ENCODE measurements at regions not wholly inside any gene's neighbourhood (a gene's known extent, or its start where the extent isn't known, plus 50 kb on each side); places are given as distances from the start of the nearest gene placed in this dataset.

GRCh38 chr6:105844275-105844883 is 241.8 kb upstream of the PRDM1 start:
- CTCF ChIA-PET: no interaction called here
- intact Hi-C loops (cut with micrococcal nuclease): no loop called here
- H3K4me3 Mint-ChIP-seq: no peak overlapping the region
- H3K27me3 Mint-ChIP-seq (ENCODE audit: low read depth): no peaks in the 10 kb centered on the region
- no peak for DNase-seq
- no peak overlapping the region for H3K27ac Mint-ChIP-seq
- no peaks in the 10 kb centered on the region for H3K4me1 Mint-ChIP-seq (ENCODE audit: low read depth)
- no peaks in the 10 kb centered on the region for H3K9me3 Mint-ChIP-seq
- no peaks in the 10 kb centered on the region for H3K36me3 Mint-ChIP-seq (ENCODE audit: low read depth)

DNA sequence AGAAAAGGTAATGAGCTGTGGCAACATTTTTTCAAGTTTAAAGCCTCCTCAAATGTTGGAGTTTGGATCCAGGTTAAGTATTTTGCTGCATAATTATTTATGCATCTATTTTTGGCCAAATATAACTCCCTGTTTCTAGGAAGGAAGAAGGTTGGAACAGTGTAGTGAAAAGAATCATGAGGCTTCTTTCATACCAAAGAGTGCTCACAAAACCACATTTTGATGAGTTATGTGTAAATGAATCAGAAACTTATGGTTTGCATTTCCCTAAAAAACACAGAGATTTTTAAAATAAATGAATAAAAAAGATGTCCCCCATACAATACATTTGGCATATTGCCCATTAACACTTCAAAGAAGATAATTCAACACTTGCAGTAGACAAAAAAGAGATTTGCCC is 246.9 kb upstream of the PRDM1 start:
- Mint-ChIP-seq H3K4me1 (ENCODE audit: low read depth) (no peaks in the 10 kb centered on the region), H3K27ac (no peak overlapping the region), H3K4me3 (no peak overlapping the region), H3K27me3 (ENCODE audit: low read depth) (no peaks in the 10 kb centered on the region), H3K9me3 (no peaks in the 10 kb centered on the region), H3K36me3 (ENCODE audit: low read depth) (no peaks in the 10 kb centered on the region)
- DNase-seq: no peak
- intact Hi-C loops (cut with micrococcal nuclease): no loop called here
- CTCF ChIA-PET: no interaction called here

- no peak overlapping the region for H3K4me3 Mint-ChIP-seq
- CTCF ChIA-PET: interaction anchor here (0.6 kb wide), 1 partner anchor 471 kb away, joined by 3 read pairs; no protein-coding TSS in a partner anchor
- no peak overlapping the region for H3K27ac Mint-ChIP-seq
- H3K4me1 Mint-ChIP-seq (ENCODE audit: low read depth): no peaks in the 10 kb centered on the region
- H3K36me3 Mint-ChIP-seq (ENCODE audit: low read depth): no peaks in the 10 kb centered on the region
- intact Hi-C loops (cut with micrococcal nuclease): no loop called here
- H3K9me3 Mint-ChIP-seq: no peaks in the 10 kb centered on the region
- H3K27me3 Mint-ChIP-seq (ENCODE audit: low read depth): no peaks in the 10 kb centered on the region
- no peak for DNase-seq
Observed at GRCh38 chr6:105838171-105838570, 248.0 kb upstream of the PRDM1 start.

GRCh38 chr6:105836889-105837288 is 249.2 kb upstream of the PRDM1 start:
- Mint-ChIP-seq H3K9me3 (no peaks in the 10 kb centered on the region), H3K4me3 (no peak overlapping the region), H3K27ac (no peak overlapping the region), H3K4me1 (ENCODE audit: low read depth) (no peaks in the 10 kb centered on the region), H3K36me3 (ENCODE audit: low read depth) (no peaks in the 10 kb centered on the region), H3K27me3 (ENCODE audit: low read depth) (no peaks in the 10 kb centered on the region)
- intact Hi-C loops (cut with micrococcal nuclease): no loop called here
- DNase-seq: no peak
- CTCF ChIA-PET: no interaction called here

- Mint-ChIP-seq H3K4me1 (ENCODE audit: low read depth) (no peaks in the 10 kb centered on the region), H3K4me3 (no peak overlapping the region), H3K27me3 (ENCODE audit: low read depth) (no peaks in the 10 kb centered on the region), H3K27ac (no peak overlapping the region), H3K36me3 (ENCODE audit: low read depth) (no peaks in the 10 kb centered on the region), H3K9me3 (no peaks in the 10 kb centered on the region)
- CTCF ChIA-PET: no interaction called here
- DNase-seq: no peak
- intact Hi-C loops (cut with micrococcal nuclease): no loop called here
Observed at GRCh38 chr6:105836379-105836778, 249.8 kb upstream of the PRDM1 start.

DNA sequence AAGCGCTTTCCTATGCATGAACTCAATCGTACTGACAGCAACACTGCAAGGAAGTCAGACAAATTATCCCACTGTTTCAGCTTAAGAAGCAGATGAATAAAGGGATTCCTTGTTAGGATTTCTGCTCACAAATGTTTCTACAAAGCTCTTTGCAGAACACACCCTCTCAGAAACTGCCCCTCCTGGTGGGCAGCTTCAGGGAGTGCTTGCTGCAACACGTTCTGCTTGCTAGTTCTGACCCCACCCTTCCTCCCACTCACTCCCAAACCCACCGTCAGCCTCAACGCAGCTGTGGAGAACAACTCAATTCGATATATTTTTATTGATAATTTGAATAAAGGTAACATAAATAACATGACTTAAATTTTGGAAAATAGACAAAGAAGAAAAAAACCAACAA is 250.8 kb upstream of the PRDM1 start:
- no peaks in the 10 kb centered on the region for H3K36me3 Mint-ChIP-seq (ENCODE audit: low read depth)
- intact Hi-C loops (cut with micrococcal nuclease): no loop called here
- H3K4me1 Mint-ChIP-seq (ENCODE audit: low read depth): no peaks in the 10 kb centered on the region
- H3K27ac Mint-ChIP-seq: no peak overlapping the region
- CTCF ChIA-PET: no interaction called here
- H3K9me3 Mint-ChIP-seq: no peaks in the 10 kb centered on the region
- DNase-seq: no peak
- H3K4me3 Mint-ChIP-seq: no peak overlapping the region
- H3K27me3 Mint-ChIP-seq (ENCODE audit: low read depth): no peaks in the 10 kb centered on the region

- no peaks in the 10 kb centered on the region for H3K9me3 Mint-ChIP-seq
- H3K27ac Mint-ChIP-seq: no peak overlapping the region
- H3K4me1 Mint-ChIP-seq (ENCODE audit: low read depth): no peaks in the 10 kb centered on the region
- H3K36me3 Mint-ChIP-seq (ENCODE audit: low read depth): no peaks in the 10 kb centered on the region
- CTCF ChIA-PET: no interaction called here
- H3K27me3 Mint-ChIP-seq (ENCODE audit: low read depth): no peaks in the 10 kb centered on the region
- no peak overlapping the region for H3K4me3 Mint-ChIP-seq
- intact Hi-C loops (cut with micrococcal nuclease): no loop called here
- no peak for DNase-seq
Observed at GRCh38 chr6:105833959-105834947, 251.9 kb upstream of the PRDM1 start.

GRCh38 chr6:105832313-105832761 is 253.8 kb upstream of the PRDM1 start:
- Mint-ChIP-seq H3K27ac (no peak overlapping the region), H3K9me3 (no peaks in the 10 kb centered on the region), H3K4me1 (ENCODE audit: low read depth) (no peaks in the 10 kb centered on the region), H3K4me3 (no peak overlapping the region), H3K36me3 (ENCODE audit: low read depth) (no peaks in the 10 kb centered on the region), H3K27me3 (ENCODE audit: low read depth) (peaks cover 3% of the 10 kb centered on the region)
- CTCF ChIA-PET: no interaction called here
- intact Hi-C loops (cut with micrococcal nuclease): no loop called here
- DNase-seq: no peak

- intact Hi-C loops (cut with micrococcal nuclease): no loop called here
- Mint-ChIP-seq H3K36me3 (ENCODE audit: low read depth) (no peaks in the 10 kb centered on the region), H3K4me3 (no peak overlapping the region), H3K27me3 (ENCODE audit: low read depth) (peaks cover 3% of the 10 kb centered on the region), H3K9me3 (no peaks in the 10 kb centered on the region), H3K27ac (no peak overlapping the region), H3K4me1 (ENCODE audit: low read depth) (no peaks in the 10 kb centered on the region)
- no peak for DNase-seq
- CTCF ChIA-PET: no interaction called here
Observed at GRCh38 chr6:105831311-105832097, 254.6 kb upstream of the PRDM1 start.

DNA sequence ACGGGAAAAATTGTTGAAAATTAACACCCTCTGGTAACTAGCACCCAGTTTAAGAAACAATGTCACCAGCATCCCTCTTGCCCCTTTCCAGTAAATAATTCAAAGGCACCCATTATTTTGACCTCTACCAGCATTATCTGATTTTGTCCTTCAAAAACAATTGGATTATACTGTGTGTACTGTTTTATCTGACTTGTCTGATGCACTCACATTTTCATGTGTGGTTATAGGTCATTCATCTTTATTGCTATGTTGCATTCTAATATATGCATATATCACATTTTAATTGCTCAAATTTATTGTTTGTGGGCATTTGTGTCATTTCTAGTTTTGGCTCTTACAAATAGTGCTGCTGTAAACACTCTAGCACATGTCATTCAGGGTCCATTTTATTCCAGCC is 260.9 kb upstream of the PRDM1 start:
- no peak overlapping the region for H3K27ac Mint-ChIP-seq
- intact Hi-C loops (cut with micrococcal nuclease): no loop called here
- peaks cover 3% of the 10 kb centered on the region for H3K9me3 Mint-ChIP-seq
- CTCF ChIA-PET: no interaction called here
- H3K4me3 Mint-ChIP-seq: no peak overlapping the region
- peaks cover 5% of the 10 kb centered on the region for H3K27me3 Mint-ChIP-seq (ENCODE audit: low read depth)
- no peaks in the 10 kb centered on the region for H3K4me1 Mint-ChIP-seq (ENCODE audit: low read depth)
- no peak for DNase-seq
- no peaks in the 10 kb centered on the region for H3K36me3 Mint-ChIP-seq (ENCODE audit: low read depth)

DNA sequence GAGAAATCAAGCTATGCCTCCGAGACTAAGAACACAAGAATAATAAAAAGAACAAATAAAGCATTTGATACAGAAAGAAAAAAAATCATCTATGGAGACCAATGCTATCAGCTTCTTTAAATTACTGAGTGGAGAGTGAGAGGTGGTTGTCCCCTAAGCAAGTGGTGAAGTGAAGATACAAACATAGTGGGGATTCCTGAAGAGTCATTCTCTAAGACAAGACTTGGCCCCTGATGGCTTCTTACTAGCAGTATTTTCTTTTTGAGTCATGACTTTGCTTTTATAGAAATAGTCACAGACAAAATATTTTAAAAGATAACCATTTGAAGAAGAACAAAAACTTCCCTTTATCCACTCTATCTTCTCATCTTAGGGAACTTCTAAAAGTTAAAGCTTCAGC is 261.4 kb upstream of the PRDM1 start:
- Mint-ChIP-seq H3K27me3 (ENCODE audit: low read depth) (peaks cover 5% of the 10 kb centered on the region), H3K27ac (no peak overlapping the region), H3K4me3 (no peak overlapping the region), H3K36me3 (ENCODE audit: low read depth) (no peaks in the 10 kb centered on the region), H3K9me3 (peaks cover 3% of the 10 kb centered on the region), H3K4me1 (ENCODE audit: low read depth) (no peaks in the 10 kb centered on the region)
- DNase-seq: no peak
- CTCF ChIA-PET: no interaction called here
- intact Hi-C loops (cut with micrococcal nuclease): no loop called here

GRCh38 chr6:105821777-105822176 is 264.4 kb upstream of the PRDM1 start:
- no peak overlapping the region for H3K4me3 Mint-ChIP-seq
- DNase-seq: no peak
- peaks cover 3% of the 10 kb centered on the region for H3K27me3 Mint-ChIP-seq (ENCODE audit: low read depth)
- H3K9me3 Mint-ChIP-seq: peaks cover 3% of the 10 kb centered on the region
- no peak overlapping the region for H3K27ac Mint-ChIP-seq
- no peaks in the 10 kb centered on the region for H3K4me1 Mint-ChIP-seq (ENCODE audit: low read depth)
- CTCF ChIA-PET: no interaction called here
- intact Hi-C loops (cut with micrococcal nuclease): no loop called here
- no peaks in the 10 kb centered on the region for H3K36me3 Mint-ChIP-seq (ENCODE audit: low read depth)

All from activated naive CD4-positive, alpha-beta T cell treated with anti-CD3 and anti-CD28 coated beads for 36 hours (primary cell).